T-helper 1 cell (primary cell): ENCODE measurements at regions not wholly inside any gene's neighbourhood (a gene's known extent, or its start where the extent isn't known, plus 50 kb on each side); places are given as distances from the start of the nearest gene placed in this dataset.
"Not testable (repeated sequence)": the region's sequence is repeated elsewhere in the genome, so short reads cannot be mapped to it uniquely, and the experiment has no call there.

Source experiments
- DNase-seq, 5 donors: peaks; one replicate each; pipeline ENCODE4 v3.0.0-alpha.2; 2012 to 2020

DNA sequence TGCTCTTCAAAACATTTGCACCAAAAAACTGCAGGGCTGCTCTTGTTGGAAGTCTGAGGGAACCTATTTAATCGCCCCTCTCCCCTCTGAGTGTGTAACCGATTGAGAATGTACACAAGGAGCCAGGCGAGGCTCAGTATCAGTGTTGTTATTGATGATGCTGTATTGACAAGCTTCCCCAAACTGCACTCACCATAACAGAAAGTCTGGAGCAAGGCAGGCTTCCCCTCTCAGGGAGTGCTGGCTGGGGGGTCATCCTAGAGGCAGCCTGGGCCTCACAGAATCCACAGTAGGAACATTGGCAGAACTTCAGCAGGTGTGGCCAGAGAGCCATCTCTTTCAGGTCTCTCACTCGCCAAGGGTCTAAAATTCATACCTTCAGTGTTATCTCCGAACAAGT is 58.1 kb upstream of the TUNAR start:
- no peak for DNase-seq

DNA sequence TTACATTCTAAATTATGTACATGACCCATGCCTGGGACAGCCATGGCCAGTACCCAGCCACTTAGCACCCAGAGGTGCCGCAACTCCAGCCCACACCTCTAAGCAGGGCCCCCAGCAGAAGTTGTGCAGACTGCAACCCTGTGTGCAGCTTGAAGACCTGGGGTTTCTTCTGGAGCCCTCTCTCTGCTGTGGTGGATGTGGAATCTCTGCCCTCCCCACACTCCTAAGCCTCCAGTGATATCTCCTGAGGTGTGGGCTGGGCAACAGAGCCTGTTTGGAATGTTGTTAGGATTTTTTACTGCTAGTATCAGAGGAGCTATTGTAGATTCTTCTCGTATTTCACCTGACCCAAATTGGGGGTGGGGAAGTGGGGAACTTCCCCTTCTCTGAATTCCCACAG is 59.4 kb upstream of the TUNAR start:
- no peak for DNase-seq

DNA sequence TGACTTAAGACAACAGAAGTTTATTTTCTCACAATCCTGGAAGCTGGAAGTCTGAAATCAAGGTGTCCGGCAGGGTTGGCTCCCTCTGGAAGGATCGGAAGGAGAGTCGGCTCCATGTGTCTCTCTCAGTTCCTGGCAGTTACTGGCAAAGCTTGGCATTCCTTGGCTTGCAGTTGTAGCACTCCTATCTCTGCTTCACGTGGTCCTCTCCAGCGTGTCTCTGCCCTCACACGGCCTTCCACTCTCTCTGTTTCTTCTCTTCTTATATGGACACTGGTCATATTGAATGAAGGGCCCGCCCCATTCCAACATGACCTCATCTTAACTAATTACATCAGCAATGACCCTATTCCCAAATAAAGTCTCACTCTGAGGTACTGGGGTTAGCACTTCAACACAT is 60.1 kb upstream of the TUNAR start:
- no peak for DNase-seq

DNA sequence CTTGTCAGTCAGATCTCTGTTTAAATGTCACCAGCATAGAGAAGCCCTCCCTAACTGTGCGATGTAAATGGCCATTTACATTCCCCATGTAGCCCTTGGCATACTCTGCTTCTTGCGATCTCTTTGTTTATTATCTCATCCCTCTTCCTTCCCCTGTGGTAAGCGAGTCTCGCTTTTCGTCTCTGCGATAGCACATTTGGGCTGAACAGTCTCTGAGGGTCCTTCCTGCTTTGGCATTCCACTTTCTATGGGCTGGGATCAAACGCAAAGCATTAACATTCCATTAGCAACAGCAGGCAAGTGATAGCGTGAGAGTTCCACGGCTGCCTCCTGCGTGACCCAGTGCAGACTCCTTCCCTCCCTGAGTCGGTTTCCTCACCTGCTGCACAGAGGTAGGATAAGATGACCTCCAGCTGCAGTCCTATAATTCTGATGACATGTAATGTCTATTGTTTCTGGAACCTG is 61.4 kb upstream of the TUNAR start:
- no peak for DNase-seq

DNA sequence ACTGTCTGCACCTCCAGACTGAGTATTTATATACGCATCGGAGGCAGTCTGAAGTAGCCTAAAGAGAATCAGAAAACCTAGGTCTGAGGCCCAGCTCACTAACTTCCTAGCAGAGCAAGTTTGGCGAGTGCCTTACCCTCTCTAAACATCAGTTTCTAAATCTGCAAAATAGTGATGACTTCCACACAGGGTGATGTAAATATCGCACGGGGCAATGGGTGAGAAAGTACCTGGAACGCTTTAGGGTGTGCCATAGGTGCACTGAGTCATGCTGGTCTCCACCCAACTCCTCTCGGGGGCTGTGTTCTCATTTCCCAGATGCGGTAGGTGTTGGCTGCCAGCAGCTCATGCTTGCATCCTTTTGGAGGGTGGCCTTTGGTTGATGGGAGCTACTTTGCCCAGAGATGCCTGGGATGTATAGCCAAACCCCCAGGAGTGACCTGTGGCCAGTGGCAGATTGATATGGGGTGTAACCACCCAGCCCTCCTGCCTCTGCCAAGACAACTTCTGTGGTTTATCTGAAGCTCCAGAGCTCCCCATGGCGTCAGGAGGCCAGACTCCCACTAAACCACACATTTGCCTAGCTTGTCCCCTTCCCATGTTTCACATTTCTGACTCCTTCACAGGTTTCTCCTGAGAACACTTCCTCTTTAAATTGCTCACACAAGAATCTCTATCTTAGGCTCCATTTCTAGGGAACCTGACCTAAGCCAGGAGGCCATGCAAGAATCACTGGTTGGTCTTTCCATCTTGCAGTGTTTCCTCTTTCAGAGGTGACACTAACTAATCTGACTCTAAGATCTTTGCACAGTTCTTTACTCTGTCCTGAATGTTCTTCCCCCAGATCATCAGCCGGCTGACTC is 62.0 kb upstream of the TUNAR start:
- no peak for DNase-seq

DNA sequence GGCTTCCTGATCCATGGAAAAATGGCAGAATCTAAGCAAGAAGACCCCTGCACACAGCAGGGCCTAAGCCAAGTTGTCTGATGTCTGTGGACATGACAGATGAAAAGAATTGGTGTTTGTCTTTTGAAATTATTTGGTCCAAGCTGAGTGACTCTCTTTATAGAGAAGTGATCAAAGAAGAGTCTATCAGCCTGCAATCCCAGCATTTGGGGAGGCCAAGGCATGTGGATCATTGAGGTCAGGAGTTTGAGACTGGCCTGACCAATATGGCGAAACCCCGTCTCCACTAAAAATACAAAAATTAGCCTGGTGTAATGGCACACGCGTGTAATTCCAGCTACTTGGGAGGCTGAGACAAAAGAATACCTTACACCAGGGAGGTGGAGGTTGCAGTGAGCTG is 64.8 kb upstream of the TUNAR start:
- no peak for DNase-seq

DNA sequence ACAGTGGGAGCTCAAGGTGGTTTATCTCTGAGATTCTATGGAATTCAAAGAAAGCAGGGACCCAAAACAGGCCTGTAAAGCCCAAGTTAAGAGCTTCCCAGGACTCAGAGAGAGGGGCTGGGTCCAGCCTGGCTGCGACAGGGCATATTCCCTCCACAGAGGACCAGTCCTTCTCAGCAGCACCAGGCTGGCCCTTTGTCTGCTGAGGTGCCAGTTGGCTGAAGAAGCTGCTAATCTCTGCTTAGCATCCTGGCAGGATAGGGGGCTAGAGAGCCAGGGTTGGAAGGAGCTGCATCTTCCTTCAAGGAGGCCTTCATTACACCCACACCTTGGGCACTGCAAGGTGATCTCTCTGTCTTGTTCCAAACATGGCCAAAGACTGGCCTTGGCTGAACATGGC is 68.3 kb upstream of the TUNAR start:
- DNase-seq: no peak

DNA sequence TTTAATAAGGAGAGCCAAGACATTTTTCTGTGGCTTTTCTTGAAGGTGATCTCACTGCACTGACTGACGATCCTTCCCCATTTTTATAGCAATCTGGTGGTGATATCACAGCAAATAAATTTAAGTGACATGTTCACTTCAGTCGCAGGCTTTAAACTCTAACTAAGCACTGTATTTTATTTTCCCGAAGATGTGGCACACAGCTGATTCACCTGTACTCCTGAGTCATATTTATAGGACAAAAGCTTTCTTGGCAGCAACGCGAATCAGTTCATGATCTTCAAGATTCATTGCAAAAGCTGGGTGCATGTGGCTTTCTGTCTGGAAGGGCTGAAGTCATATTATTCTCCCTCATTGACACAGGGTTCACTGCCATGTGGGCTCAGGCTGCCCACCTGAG is 79.8 kb upstream of the TUNAR start:
- no peak for DNase-seq

DNA sequence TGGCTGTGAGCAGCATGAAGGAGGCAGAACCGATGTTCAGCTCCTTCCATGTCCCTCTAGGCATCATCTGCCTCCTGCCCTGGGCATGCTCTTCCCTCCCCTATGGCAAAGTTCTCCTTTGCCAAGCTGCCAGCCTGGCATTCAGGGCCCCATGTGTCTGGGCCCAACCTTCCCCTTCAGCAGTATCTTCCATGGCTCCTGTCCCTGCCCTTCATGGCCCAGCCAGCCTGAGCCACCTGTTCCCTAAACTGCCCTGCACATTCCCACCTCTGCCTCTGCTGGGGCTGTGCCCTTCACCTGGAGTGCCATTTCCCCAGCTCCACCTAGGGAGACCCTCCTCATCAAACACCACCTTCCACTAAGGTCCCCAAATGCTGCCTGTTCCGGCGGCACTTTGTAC is 74.0 kb upstream of the TCL1A start:
- DNase-seq: no peak

DNA sequence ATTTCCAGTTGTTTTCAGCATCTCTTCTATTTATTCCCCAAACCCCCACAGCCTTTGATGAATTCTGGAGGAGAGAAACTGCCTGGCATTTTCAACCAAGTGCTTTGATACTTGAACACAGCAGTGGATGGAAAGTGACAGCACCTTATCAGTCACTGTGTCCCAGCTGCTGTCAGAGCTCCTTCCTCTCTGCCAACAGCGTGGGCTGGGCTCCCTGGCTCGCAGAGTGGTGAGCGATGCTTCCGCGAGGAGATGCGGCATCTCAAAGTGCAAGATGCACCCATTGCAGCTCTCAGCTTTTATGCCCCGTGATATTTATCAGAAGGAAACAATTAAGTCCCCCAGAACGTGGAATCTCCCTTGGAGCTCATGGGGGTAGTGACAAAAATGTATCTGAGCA is 72.6 kb upstream of the TCL1A start:
- no peak for DNase-seq

DNA sequence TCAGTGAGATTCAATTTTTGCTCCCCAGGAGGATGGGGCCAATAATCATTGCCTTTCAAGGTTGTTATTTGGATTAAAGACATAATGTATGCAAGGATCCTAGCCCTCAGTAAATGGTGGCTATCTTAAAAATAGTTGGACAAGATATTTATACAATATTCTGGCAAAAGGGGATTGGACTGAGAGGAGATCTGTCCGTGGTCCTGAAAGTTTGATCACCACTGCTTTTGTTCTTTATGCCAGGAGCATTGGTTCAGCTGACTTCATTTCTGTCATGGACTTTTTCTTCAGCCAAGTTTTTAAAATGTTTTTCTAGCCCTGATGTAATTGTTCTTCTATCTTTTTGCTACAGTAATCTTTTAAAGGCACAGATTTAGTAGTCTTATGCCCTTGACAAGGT is 70.2 kb upstream of the TCL1A start:
- no peak for DNase-seq

DNA sequence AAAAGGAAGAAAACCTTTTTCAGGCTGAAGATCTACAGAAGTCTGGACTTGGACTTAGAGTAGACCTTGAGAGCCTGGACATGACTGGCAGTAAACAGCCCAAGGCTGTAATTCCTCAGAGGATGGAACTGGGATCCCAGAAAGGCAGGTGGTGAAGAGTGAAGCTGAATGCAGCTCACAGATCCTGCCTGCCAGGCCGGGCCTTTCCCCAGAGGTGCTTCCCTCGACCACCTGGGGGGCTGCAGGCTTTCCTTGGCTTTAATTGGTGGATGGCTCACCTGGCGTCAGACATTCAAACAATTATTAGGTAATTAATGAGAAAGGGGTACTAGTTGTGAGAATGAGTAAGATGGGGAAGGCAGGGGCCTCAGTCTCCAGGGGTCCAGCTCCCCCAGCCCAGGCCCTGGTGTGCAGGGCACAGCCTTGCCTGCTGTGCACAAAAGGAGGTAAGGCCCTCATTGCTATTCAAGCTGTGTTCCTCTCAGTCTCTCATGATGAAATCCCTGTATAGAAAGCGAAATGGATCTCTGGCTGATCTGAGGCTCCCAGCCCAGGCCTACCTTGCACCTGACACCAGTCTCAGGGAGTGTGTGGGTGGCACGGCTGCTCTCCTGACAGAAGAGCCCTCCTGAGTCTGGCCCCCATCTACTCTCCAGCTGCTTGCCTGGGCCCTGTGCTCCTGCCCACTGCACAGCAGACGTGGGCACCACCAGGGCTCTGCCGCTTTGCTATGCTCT is 63.0 kb upstream of the TCL1A start:
- DNase-seq: no peak

DNA sequence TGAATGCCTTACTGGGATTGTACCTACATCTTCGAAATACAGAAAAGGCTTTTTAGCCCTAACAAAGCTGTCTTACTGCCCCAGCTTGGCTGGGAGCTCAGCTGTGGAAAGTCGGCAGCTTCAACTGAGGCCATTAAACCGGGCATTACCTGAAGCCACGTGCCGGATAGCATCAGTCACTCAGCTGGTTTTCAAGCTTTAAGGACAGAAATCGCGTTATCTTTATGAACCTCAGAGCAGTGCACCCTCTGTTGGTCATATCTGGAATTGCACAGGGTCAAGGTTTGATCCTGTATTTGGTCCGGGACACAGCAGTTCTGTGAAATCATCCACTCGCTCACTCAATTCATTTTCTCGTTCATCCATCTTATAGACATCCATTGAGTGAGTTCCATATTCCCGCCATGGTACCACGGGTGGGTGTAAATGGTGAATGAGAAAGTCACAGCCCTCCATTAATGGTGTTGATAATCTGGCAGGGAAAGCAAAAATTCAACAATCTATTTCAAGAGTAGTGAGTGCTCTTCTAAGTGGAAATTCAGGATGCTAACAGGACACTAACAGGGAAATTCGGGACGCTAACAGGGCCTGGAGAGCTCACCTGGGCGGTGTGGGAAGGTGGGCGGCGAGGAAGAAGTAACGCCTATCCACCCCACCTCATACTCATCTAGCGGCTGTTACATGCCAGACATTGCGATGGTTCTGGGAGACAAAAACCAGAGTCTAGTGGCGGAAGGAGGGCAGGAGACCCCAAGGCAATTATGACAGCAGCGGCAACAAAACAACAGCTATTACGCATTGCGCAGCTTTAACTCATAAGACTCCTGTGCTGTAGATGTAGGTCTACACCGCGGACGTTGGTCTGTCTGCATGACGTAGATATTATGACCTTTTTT is 60.6 kb upstream of the TCL1A start:
- peak in 4 of 5 donors; percentile 8 to 42 (median 20) for DNase-seq

DNA sequence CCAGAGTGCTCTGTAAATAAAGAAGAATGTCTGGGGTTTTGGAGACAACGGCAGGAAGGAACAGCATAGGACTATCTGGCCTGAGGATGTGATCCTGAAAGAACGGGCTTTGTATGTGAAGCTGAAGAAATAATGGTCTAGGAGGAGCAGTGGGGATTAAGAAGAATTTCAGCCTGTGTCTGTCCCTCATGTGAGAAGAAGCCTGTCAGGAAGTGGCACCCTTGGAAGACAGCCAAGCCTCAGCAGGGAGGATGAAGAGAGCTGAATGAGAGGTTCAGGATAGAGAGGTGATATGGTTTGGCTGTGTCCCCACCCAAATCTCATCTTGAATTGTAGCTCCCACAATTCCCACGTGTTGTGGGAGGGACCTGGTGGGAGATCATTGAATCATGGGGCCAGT is 56.9 kb upstream of the TCL1A start:
- DNase-seq: no peak

DNA sequence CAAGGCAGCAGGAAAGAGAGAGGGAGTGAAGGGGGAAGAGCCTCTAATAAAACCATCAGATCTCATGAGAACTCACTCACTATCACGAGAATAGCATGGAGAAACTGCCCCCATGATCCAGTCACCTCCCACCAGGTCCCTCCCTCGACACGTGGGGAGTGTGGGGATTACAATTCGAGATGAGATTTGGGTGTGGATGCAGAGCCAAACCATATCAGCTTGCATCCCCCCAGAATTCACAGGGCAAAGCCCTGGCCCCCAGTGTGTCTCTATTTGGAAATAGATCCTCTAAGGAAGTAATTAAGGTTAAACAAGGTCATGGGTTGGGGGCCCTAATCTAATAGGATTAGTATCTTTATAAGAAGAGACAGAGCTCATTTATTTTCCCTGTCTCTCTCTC is 56.1 kb upstream of the TCL1A start:
- DNase-seq: no peak

DNA sequence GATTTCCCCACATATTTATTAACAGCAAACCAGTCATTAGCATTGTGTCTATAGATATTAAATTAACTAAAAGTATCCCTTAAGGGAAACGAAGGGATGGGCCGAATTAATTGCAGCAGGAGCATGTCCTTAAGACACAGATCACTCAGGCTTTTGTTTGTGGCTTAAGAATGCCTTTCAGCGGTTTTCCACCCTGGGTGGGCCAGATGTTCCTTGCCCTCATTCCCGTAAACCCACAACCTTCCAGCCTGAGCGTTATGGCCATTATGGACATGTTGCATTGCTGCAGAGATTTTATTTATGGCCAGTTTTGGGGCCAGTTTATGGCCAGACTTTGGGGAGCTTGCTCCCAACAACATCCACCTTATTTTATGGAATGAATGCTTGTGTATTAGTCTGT is 55.5 kb upstream of the TCL1A start:
- DNase-seq: not testable (repeated sequence)

DNA sequence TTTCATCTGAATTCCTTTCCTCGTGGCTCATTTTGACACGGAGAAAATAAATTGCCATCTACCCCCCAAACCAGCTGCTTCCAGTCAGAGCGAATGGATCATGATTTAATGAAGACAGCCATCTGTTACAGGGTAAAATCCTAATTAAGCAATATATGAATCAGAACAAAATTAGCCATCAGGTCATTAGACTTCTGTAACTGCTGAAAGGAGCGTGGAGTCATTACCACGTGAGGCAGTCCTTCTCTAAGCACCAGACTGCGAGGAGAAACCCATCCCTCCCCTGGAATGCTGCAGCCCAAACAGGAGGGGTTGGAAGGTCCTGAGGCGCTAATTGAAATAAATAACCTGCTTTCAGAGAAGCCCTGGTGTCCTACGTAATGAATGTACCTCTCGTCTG is 51.1 kb upstream of the TCL1A start:
- no peak for DNase-seq

DNA sequence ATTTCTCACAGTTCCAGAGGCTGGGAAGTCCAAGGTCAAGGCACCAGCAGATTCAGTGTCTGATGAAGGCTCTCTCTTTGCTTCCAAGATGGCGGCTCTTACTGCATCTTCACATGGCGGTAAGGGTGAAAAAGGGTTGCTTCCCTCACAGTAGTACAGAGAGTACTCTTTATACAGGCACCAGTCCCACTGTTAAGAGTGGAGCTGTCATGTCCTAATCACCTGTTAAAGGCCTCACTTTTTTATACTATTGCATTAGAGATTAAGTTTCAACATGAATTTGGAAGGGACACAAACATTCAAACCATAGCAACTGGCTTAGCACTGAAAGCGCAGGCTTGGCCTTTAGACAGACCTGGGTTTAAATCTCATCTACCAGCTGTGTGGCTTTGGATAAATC is 50.0 kb upstream of the TCL1A start:
- no peak for DNase-seq
